Ovary (tissue), 3 donors: ENCODE measurements at regions not wholly inside any gene's neighbourhood (a gene's known extent, or its start where the extent isn't known, plus 50 kb on each side); places are given as distances from the start of the nearest gene placed in this dataset.

Experiments used
- EP300 ChIP-seq: sonication (generic); formaldehyde crosslinking; IDR thresholded peaks from one replicate; pipeline ENCODE4 v1.6.1; 2017; ENCODE audit warnings: antibody characterized with exemption
- POLR2A ChIP-seq: fragments of 450-650 bp; IDR thresholded peaks from one replicate; pipeline ENCODE4 v1.6.1; 2017; ENCODE audit warnings: antibody characterized with exemption, mild to moderate bottlenecking, moderate library complexity
- TF ChIP-seq, protein P1 (sequence below), 3 donors: fragments of 450-650 bp in 2 of 3; fragments of 200-600 bp in 1 of 3; IDR thresholded peaks; one replicate each; pipeline versions ENCODE4 v1.5.1 to v1.8.0; 2016 to 2022; ENCODE audit warnings: antibody characterized with exemption in 3 of 3, mild to moderate bottlenecking in 1 of 3
- donor health status: DM: no; HTN: no; CAD: no.

DNA sequence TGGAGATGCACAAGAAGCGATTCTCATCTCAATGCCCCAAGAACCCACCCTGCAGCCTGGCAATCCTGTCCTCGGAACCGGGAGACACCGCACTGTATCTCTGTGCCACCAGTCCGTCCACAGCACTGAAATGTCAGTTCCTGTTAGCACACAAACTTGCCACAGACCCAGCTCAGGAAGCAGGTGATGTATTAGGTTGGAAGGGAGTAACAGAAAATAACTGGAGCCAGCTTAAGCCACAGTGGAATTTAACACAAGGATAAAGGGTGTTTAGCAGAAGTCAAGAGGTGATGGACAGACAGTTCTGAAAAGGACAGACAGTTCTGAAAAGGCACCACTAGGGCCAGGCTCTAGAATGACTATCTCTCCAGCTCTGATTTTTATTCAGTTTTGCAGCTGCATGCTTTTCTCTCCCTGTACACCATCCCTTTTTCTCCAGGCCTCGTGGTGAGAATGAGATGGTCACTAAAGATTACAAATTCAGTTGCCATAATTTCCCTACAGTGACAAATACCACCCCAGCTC, 114.4 kb downstream of the ANKRD18B start:
- TF ChIP-seq, protein P1, sequence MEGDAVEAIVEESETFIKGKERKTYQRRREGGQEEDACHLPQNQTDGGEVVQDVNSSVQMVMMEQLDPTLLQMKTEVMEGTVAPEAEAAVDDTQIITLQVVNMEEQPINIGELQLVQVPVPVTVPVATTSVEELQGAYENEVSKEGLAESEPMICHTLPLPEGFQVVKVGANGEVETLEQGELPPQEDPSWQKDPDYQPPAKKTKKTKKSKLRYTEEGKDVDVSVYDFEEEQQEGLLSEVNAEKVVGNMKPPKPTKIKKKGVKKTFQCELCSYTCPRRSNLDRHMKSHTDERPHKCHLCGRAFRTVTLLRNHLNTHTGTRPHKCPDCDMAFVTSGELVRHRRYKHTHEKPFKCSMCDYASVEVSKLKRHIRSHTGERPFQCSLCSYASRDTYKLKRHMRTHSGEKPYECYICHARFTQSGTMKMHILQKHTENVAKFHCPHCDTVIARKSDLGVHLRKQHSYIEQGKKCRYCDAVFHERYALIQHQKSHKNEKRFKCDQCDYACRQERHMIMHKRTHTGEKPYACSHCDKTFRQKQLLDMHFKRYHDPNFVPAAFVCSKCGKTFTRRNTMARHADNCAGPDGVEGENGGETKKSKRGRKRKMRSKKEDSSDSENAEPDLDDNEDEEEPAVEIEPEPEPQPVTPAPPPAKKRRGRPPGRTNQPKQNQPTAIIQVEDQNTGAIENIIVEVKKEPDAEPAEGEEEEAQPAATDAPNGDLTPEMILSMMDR (IDR thresholded peaks at IDR 0.05) = no peak
- TF ChIP-seq POLR2A (no peak), EP300 (no peak)
